Umbilical cord (tissue), 1 donor: ENCODE measurements at regions not wholly inside any gene's neighbourhood (a gene's known extent, or its start where the extent isn't known, plus 50 kb on each side); places are given as distances from the start of the nearest gene placed in this dataset.
A peak's percentile ranks its signal among the peaks of the same experiment; 100 is the strongest.
"Not testable (repeated sequence)": the region's sequence is repeated elsewhere in the genome, so short reads cannot be mapped to it uniquely, and the experiment has no call there.

ENCODE experiments used
- DNase-seq: peaks from one replicate; pipeline ENCODE4 v3.0.0-alpha.2; 2015; ENCODE audit warnings: low spot score

GRCh38 chr6:146937316-146937715 lies 266.9 kb upstream of the STXBP5 start:
- peak; percentile 61 for DNase-seq

DNA sequence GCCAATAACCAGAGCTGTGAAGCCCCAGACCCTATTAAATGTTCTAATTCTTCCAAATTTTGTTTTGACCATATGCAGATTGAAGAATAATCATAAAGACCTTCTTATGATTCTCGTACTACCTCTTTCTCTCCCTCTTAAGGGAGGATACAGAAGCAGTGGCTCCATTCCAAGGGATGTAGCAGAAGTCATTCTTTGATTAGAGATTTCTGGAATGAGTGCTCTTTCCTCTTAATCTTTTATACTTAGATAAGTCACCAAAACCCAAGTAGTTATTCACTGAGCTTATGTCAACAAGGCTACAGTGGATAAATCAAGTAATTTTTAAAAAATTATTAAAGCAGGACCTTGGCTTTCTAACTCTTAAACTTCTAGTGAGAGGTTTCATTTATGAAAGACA lies 266.0 kb upstream of the STXBP5 start:
- DNase-seq: peak; percentile 85

- not testable (repeated sequence) for DNase-seq
Measured at GRCh38 chr6:146939456-146939855, 264.8 kb upstream of the STXBP5 start.

GRCh38 chr6:146943664-146944063 lies 260.6 kb upstream of the STXBP5 start:
- no peak for DNase-seq

DNA sequence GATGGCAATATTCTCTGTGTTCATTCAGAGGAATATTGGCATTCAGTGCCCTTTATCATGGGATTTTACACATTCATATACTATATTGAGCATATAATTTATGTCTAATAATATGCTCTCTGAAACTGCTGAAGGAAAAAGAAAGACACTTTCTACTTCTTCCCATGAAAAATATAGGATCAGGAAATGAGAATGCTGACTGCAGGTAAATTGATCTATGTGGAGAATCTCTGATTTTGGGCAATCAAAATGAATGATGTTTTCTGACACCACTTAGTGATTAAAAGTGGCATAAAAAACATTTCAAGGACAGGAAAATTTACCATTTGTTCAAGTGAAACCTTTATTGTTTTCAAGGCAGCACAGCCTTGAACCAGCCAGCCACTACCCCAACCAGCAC lies 260.1 kb upstream of the STXBP5 start:
- no peak for DNase-seq

DNA sequence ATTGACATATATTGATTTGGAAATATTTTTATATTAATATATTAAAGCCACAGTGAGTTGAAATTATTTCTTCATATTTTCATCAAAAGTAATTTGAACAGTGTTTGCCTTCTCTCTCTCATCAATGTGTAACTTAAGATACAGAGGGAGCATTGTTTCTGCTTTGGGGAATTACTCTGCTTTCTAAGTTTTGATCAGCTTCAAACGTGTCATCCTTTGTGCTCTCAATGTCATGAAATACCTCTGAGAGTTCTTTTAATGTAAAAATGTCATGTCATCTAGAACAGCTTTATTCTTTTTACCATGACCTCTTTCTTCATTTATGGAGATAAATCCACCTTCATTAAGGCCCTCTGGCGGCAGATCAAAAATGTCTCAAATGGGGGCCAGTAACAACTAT lies 259.4 kb upstream of the STXBP5 start:
- no peak for DNase-seq

GRCh38 chr6:146946559-146946958 lies 257.7 kb upstream of the STXBP5 start:
- DNase-seq: no peak

GRCh38 chr6:146948790-146949342 lies 255.4 kb upstream of the STXBP5 start:
- DNase-seq: no peak

DNA sequence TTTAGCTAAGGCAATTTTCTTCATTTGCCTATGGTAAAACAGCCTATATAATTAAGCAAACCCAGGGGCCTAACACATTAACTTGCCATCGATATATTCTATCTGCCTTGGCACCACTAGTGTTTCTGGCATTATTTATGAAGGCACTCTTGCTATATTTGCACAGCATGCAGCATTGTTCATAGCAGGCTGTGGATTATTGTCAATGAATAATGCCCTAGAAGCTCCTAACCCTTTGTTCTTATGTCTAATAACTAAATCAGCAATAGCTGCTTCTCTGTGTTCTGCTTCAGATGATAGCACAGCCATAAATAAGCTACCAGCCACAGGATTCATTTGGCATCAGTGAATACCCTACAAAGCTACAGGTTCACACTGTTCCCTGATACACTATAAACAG lies 254.8 kb upstream of the STXBP5 start:
- DNase-seq: no peak

DNA sequence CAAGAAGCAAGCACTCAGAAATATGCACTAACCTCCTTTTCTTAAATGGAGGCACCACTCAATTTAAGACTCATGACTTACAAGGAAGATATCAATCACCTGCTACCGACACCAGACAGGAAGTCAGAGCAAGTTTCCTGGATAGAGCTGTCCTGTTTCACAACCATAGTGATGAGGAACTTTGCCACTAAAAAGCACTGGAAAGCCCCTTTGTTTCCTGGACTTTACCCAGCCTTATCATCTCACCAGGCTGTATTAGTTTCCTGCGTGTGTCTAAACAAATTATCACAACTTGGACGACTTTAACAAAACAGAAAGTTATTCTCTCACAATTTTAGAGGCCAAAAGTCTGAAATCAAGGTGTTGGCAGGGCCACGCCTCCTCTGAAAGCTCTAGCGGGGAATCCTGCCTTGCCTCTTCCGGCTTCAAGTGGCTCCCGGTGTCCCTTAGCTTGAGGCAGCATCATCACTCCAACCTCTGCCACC lies 253.8 kb upstream of the STXBP5 start:
- DNase-seq: no peak

- DNase-seq: no peak
Measured at GRCh38 chr6:146955570-146955969, 248.6 kb upstream of the STXBP5 start.

DNA sequence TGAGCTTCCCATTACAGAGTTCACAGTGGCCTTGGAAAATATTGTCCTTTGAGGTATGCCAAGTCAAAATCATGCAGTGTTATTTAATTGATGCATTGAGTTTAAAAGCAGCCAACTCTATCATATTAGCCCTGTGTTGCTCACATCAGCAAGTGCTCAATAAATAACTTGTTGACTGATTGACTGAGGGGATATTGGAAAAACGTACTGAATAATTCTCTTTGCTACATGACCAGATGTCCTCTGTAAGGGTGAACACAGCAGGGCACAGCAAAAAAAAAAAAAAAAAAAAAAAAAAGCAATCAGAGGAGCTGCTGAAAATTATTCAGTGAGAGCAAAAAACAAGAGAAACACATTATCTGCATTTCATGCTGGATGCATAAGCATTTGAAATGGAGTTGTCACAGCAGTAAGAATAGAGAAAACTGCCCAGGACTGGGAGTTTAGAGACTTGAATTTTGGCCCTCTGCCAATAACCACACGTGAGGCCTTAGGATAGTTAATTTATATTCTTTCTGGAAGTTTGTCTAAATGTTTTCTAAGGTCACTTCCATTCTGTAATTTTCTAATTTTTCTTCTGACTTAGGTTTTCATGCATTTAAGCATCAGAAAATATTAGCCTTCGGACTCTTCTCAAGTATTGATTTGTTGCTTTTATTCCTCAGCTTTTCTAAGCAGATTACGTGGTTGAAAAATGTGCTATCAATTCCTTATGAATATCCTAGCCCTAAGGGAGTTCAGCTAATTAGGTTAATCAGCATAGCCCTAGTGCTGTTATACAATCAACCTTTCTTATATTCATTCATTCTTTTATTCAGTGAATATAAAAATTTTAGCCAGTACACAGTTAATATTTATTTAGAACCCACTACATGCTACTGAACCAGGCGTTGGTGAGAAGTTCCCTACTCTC lies 246.8 kb upstream of the STXBP5 start:
- DNase-seq: no peak

- DNase-seq: peak; percentile 15
Measured at GRCh38 chr6:146961831-146962230, 242.4 kb upstream of the STXBP5 start.

DNA sequence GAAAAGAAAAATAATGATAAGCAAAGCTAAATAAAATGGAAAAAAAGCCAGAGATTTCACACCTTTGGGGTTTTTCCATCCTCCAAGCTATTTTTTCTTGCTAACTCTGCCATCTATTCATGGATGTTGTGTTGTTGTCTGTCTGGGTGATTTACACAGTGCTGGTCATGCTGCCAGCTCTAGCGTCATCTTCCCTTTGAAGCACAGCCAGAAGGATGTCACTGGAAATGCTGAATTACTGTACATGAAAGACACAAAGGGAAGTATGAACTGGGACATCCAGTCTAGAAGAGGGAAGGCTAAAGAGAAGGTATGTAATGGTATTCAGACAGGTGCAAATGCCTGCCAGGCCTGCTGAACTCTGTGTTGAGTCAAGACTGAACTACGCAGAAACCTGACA lies 241.9 kb upstream of the STXBP5 start:
- peak; percentile 49 for DNase-seq

- DNase-seq: no peak
Measured at GRCh38 chr6:146965110-146965689, 239.0 kb upstream of the STXBP5 start.

- peak; percentile 76 for DNase-seq
Measured at GRCh38 chr6:146968041-146968760, 236.0 kb upstream of the STXBP5 start.

DNA sequence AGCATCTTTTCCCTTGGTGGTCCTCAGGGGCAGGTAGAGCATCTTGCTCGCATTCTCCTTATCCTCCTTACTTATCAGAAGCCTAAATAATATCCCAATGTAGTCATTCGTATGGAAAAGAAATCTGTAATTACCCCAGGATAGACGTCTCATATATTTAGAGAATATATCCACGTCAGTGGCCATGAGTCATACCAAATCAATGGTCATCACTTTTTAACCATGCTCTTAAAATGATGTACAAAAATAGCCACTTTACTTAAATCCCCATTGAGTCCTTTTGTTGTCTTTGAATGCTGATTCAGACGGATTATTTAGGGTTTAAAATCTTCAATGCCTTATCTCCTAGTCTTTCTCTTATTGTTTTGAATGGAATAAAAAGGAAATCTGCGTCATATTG lies 231.7 kb upstream of the STXBP5 start:
- DNase-seq: no peak

GRCh38 chr6:146974351-146974750 lies 229.9 kb upstream of the STXBP5 start:
- DNase-seq: no peak

DNA sequence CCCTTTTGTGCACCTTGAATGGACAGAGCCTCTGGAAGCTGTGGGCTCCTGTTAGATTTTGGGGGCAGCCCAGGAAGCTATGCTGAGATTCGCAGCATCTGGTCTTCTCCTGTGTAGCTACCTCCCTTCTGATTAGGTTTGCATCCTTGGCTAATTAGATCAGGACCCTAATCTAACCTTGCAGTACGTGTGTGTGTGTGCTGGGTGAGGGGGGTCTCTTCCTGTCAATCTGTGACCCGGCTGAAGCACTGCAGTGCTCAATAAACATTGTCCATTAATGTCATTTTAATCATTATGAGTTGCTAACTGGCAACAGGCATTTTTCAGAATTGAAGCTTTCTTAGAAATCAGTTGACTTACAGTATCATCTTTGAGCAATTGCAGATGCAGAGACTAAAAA lies 229.1 kb upstream of the STXBP5 start:
- DNase-seq: no peak

DNA sequence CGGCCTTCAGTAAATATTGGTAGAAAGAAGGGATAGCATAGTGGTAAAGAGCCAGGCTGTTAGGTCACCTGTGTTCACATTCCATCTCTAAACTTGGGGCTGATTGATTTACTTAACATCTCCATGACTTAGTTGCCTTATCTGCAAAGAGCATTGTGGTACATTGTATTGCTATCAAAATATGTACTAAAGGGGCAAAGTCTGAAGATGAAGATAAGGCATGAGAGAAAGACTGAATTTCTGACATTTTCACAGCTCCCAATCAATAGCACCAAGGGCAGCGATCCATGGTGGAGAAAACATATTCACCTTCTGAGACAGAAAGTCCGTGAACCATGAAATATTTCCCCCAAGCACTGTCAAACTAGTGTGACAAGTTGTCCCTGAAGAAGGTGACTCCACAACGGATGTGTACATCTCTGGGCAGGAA lies 223.3 kb upstream of the STXBP5 start:
- DNase-seq: no peak

GRCh38 chr6:146981981-146982380 lies 222.2 kb upstream of the STXBP5 start:
- no peak for DNase-seq
